ENCODE measurements at regions not wholly inside any gene's neighbourhood (a gene's known extent, or its start where the extent isn't known, plus 50 kb on each side); places are given as distances from the start of the nearest gene placed in this dataset.
"Not testable (repeated sequence)": the region's sequence is repeated elsewhere in the genome, so short reads cannot be mapped to it uniquely, and the experiment has no call there.

GRCh38 chr11:96967616-96968015 is 577.8 kb downstream of the JRKL start:
- no peak overlapping the region for H3K4me3 Mint-ChIP-seq
- no peaks in the 10 kb centered on the region for H3K36me3 Mint-ChIP-seq
- no peaks in the 10 kb centered on the region for H3K4me1 Mint-ChIP-seq
- no peaks in the 10 kb centered on the region for H3K27me3 Mint-ChIP-seq
- peaks cover 9% of the 10 kb centered on the region for H3K9me3 Mint-ChIP-seq
- H3K27ac Mint-ChIP-seq = no peak overlapping the region

- H3K27ac Mint-ChIP-seq = no peak overlapping the region
- peaks cover 16% of the 10 kb centered on the region for H3K9me3 Mint-ChIP-seq
- H3K4me3 Mint-ChIP-seq = no peak overlapping the region
- H3K27me3 Mint-ChIP-seq = no peaks in the 10 kb centered on the region
- H3K36me3 Mint-ChIP-seq = no peaks in the 10 kb centered on the region
- H3K4me1 Mint-ChIP-seq = no peaks in the 10 kb centered on the region
These were observed 579.4 kb downstream of the JRKL start for GRCh38 chr11:96969251-96969650.

DNA sequence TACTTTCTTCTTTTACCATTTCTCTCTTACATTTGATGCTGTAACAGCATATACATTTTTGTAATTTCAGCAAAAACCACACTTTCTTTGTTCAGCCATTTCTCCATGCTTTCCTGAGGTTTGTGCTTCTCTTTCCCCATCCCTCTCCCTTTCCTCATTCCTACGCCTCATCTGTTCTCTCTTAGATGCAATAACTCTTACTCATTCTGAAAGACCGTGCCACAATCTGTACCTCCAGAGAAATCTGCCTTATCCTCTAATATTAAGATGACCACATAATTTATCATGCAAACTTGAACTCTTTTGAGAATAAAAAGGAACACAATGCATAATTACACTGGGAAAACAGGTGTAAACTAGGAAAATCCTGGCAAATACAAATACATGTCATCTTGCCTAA is 588.9 kb downstream of the JRKL start:
- H3K9me3 Mint-ChIP-seq = peaks cover 11% of the 10 kb centered on the region
- H3K36me3 Mint-ChIP-seq = no peaks in the 10 kb centered on the region
- no peak overlapping the region for H3K4me3 Mint-ChIP-seq
- H3K27me3 Mint-ChIP-seq = no peaks in the 10 kb centered on the region
- H3K27ac Mint-ChIP-seq = no peak overlapping the region
- no peaks in the 10 kb centered on the region for H3K4me1 Mint-ChIP-seq

- Mint-ChIP-seq H3K36me3 (no peaks in the 10 kb centered on the region), H3K4me3 (no peak overlapping the region), H3K27ac (no peak overlapping the region), H3K27me3 (no peaks in the 10 kb centered on the region), H3K9me3 (peaks cover 5% of the 10 kb centered on the region), H3K4me1 (no peaks in the 10 kb centered on the region)
These were observed 596.7 kb downstream of the JRKL start for GRCh38 chr11:96986516-96986915.

GRCh38 chr11:96990914-96991313 is 601.1 kb downstream of the JRKL start:
- no peak overlapping the region for H3K4me3 Mint-ChIP-seq
- H3K27ac Mint-ChIP-seq = no peak overlapping the region
- H3K36me3 Mint-ChIP-seq = no peaks in the 10 kb centered on the region
- H3K9me3 Mint-ChIP-seq = no peaks in the 10 kb centered on the region
- H3K27me3 Mint-ChIP-seq = no peaks in the 10 kb centered on the region
- H3K4me1 Mint-ChIP-seq = no peaks in the 10 kb centered on the region

- Mint-ChIP-seq H3K4me1 (no peaks in the 10 kb centered on the region), H3K27me3 (no peaks in the 10 kb centered on the region), H3K4me3 (no peak overlapping the region), H3K9me3 (peaks cover 9% of the 10 kb centered on the region), H3K27ac (no peak overlapping the region), H3K36me3 (no peaks in the 10 kb centered on the region)
These were observed 610.7 kb downstream of the JRKL start for GRCh38 chr11:97000481-97000880.

GRCh38 chr11:97007283-97007682 is 617.5 kb downstream of the JRKL start:
- H3K4me3 Mint-ChIP-seq = no peak overlapping the region
- no peaks in the 10 kb centered on the region for H3K4me1 Mint-ChIP-seq
- no peaks in the 10 kb centered on the region for H3K36me3 Mint-ChIP-seq
- H3K27ac Mint-ChIP-seq = no peak overlapping the region
- H3K9me3 Mint-ChIP-seq = peaks cover 4% of the 10 kb centered on the region
- no peaks in the 10 kb centered on the region for H3K27me3 Mint-ChIP-seq

- H3K27ac Mint-ChIP-seq = no peak overlapping the region
- no peaks in the 10 kb centered on the region for H3K36me3 Mint-ChIP-seq
- H3K4me1 Mint-ChIP-seq = no peaks in the 10 kb centered on the region
- peaks cover 4% of the 10 kb centered on the region for H3K9me3 Mint-ChIP-seq
- H3K4me3 Mint-ChIP-seq = no peak overlapping the region
- H3K27me3 Mint-ChIP-seq = no peaks in the 10 kb centered on the region
These were observed 619.8 kb downstream of the JRKL start for GRCh38 chr11:97009613-97010012.

- H3K4me3 Mint-ChIP-seq, H3K27ac Mint-ChIP-seq, H3K9me3 Mint-ChIP-seq, H3K36me3 Mint-ChIP-seq, H3K4me1 Mint-ChIP-seq, H3K27me3 Mint-ChIP-seq: not testable (repeated sequence)
These were observed 621.2 kb downstream of the JRKL start for GRCh38 chr11:97010997-97011396.

DNA sequence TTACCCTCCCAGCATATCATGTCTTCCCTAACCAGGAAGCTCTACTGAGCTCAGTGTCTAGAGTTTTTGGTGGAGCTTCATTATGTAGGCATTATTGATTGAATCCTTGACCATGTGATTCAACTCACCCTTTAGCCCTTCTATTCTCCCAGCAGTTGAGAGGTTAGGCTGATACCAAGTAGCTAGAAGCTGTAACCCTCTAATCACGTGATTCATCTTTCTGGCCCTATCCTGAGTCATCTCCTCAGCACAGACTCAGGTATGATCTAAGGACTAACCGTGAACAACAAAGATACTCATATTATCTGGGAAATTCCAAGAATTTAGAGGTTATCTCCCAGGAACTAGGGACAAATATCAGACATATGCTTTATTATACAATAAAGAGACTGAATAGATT is 625.5 kb downstream of the JRKL start:
- no peaks in the 10 kb centered on the region for H3K9me3 Mint-ChIP-seq
- H3K27ac Mint-ChIP-seq = no peak overlapping the region
- no peaks in the 10 kb centered on the region for H3K27me3 Mint-ChIP-seq
- H3K4me3 Mint-ChIP-seq = no peak overlapping the region
- H3K4me1 Mint-ChIP-seq = no peaks in the 10 kb centered on the region
- H3K36me3 Mint-ChIP-seq = no peaks in the 10 kb centered on the region

DNA sequence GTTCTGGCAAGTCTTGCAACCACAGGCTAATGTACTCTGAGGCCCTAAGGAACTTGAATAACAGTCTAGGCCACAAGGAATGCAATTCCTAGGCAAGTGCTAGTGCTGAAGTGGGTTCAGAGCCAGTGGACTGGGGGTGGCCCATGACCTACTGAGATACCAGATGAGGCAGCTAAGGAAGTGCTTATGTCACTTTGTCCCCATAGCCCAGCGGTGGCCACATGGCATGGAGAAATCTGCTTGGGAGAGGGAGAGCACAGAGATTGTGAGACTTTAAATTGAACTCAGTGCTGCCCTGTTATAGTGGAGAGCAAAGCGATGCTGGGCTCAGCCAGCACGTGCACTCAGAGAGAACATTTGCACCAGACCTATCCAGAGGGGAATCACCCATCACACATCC is 629.5 kb downstream of the JRKL start:
- Mint-ChIP-seq H3K9me3 (no peaks in the 10 kb centered on the region), H3K27me3 (no peaks in the 10 kb centered on the region), H3K4me1 (no peaks in the 10 kb centered on the region), H3K36me3 (no peaks in the 10 kb centered on the region), H3K27ac (no peak overlapping the region), H3K4me3 (no peak overlapping the region)

DNA sequence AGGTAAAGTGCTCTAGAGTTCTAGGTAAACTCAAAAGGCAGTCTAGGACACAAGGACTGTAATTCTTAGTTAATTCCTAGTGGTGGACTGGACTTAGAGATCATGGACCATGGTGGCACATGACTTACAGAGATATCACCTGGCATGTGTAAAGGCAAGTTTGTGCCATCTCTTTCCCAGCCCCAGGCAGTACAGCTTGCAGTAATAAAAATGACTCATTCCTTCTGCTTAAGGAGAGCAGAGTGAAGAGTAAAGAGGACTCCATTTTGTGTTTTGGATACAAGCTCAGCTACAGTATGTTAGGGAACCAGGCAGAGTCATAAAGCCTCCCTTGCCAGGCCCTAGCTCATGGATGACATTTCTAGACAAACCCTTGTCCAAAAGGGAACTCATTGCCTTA is 629.9 kb downstream of the JRKL start:
- H3K4me1 Mint-ChIP-seq = no peaks in the 10 kb centered on the region
- no peak overlapping the region for H3K4me3 Mint-ChIP-seq
- no peaks in the 10 kb centered on the region for H3K36me3 Mint-ChIP-seq
- no peaks in the 10 kb centered on the region for H3K27me3 Mint-ChIP-seq
- no peak overlapping the region for H3K27ac Mint-ChIP-seq
- no peaks in the 10 kb centered on the region for H3K9me3 Mint-ChIP-seq

DNA sequence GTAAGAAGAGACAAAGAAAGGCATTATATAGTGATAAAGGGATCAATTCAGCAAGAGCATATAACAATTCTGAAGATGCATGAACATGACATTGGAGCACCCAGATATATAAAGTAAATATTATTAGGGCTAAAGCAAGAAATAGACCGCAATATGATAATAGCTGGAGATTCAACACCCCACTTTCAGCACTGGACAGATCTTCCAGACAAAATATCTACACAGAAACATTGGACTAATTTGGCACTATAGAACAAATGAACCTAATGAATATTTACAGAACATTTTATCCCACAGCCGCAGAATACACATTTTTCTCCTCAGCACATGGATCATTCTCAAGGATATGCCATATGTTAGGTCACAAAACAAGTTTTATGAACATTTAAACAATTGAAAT is 633.1 kb downstream of the JRKL start:
- no peaks in the 10 kb centered on the region for H3K36me3 Mint-ChIP-seq
- peaks cover 6% of the 10 kb centered on the region for H3K9me3 Mint-ChIP-seq
- no peaks in the 10 kb centered on the region for H3K27me3 Mint-ChIP-seq
- H3K27ac Mint-ChIP-seq = no peak overlapping the region
- no peak overlapping the region for H3K4me3 Mint-ChIP-seq
- no peaks in the 10 kb centered on the region for H3K4me1 Mint-ChIP-seq

DNA sequence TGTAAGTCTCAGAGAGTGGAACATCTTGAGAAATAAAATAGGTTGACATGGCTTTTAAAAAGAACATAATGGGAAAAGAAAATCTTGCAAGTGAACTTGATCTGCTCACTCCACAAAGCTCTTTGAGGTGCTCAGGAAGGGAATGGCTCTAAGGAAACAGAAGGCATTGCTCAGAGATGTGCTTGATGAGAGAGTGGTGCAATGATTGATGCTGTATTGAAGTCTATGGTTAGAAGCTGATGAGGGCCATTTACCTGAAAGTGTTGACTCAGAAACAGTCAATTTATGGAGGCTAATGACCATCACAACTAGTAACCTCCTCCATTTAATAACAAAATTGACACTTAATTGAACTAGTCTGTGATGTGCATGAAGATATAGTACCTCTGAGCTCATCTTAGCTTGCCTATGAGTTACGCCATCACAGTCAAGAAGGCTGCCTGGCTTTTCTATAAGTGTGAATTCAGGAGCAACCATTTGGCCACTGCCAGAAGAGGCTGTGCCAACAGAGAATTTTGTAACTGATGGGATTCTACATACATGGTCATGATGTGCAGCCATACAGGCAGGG is 639.1 kb downstream of the JRKL start:
- H3K9me3 Mint-ChIP-seq = peaks cover 6% of the 10 kb centered on the region
- no peak overlapping the region for H3K27ac Mint-ChIP-seq
- no peak overlapping the region for H3K4me3 Mint-ChIP-seq

GRCh38 chr11:97033178-97033577 is 643.4 kb downstream of the JRKL start:
- no peaks in the 10 kb centered on the region for H3K36me3 Mint-ChIP-seq
- H3K27ac Mint-ChIP-seq = no peak overlapping the region
- H3K27me3 Mint-ChIP-seq = no peaks in the 10 kb centered on the region
- no peak overlapping the region for H3K4me3 Mint-ChIP-seq
- no peaks in the 10 kb centered on the region for H3K4me1 Mint-ChIP-seq
- H3K9me3 Mint-ChIP-seq = no peaks in the 10 kb centered on the region

More for the DNA sequence above, 639.1 kb downstream of the JRKL start:
- no peaks in the 10 kb centered on the region for H3K36me3 Mint-ChIP-seq
- no peaks in the 10 kb centered on the region for H3K4me1 Mint-ChIP-seq
- H3K27me3 Mint-ChIP-seq = no peaks in the 10 kb centered on the region

- Mint-ChIP-seq H3K27me3 (no peaks in the 10 kb centered on the region), H3K27ac (no peak overlapping the region), H3K36me3 (no peaks in the 10 kb centered on the region), H3K4me1 (no peaks in the 10 kb centered on the region), H3K9me3 (peaks cover 12% of the 10 kb centered on the region), H3K4me3 (no peak overlapping the region)
These were observed 658.7 kb downstream of the JRKL start for GRCh38 chr11:97048481-97048880.

DNA sequence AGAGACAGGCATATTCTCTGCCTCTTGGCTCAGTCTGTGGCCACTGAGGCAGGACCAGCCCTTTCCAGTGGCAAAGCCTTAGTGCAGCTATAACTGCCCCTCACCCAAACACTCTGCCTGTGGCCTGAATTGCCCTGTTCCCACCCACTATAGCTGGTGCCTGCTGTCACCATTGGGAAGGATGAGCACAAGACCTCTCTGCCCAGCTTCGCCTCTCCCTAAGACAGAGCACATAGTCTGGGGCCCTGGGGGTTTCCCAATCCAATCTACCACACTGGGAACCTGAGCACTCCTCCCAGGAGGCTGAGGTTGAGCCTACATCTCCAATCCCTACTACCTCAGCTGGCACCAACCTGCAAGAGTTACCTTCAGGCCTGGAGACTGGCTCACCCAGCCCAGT is 670.4 kb downstream of the JRKL start:
- Mint-ChIP-seq H3K27me3 (no peaks in the 10 kb centered on the region), H3K4me3 (no peak overlapping the region), H3K27ac (no peak overlapping the region), H3K36me3 (no peaks in the 10 kb centered on the region), H3K4me1 (no peaks in the 10 kb centered on the region), H3K9me3 (peaks cover 29% of the 10 kb centered on the region)

All from activated naive CD4-positive, alpha-beta T cell treated with anti-CD3 and anti-CD28 coated beads, Interleukin-2, amount 50 U/mL, for 24 hours (primary cell).